Uterus (tissue), 3 donors: ENCODE measurements at regions not wholly inside any gene's neighbourhood (a gene's known extent, or its start where the extent isn't known, plus 50 kb on each side); places are given as distances from the start of the nearest gene placed in this dataset.

Experiments used
- DNase-seq, 2 donors: peaks; one replicate each; pipeline ENCODE4 v3.0.0-alpha.2; 2019 to 2020
- H3K27ac ChIP-seq, 2 donors: fragments of 200-600 bp; sonication (generic); 1 replicate in 1 of 2; 2 replicates in 1 of 2; pipeline ENCODE4 v1.5.1; 2016 to 2018
- H3K27me3 ChIP-seq, 2 donors: fragments of 200-600 bp; sonication (generic); one replicate each; pipeline ENCODE4 v1.5.1; 2018 to 2019; ENCODE audit warnings: control low read depth in 1 of 2
- H3K36me3 ChIP-seq, 2 donors: fragments of 200-600 bp; sonication (generic); one replicate each; pipeline ENCODE4 v1.5.1; 2019; ENCODE audit warnings: control low read depth in 1 of 2
- H3K4me1 ChIP-seq, 2 donors: fragments of 200-600 bp; sonication (generic); one replicate each; pipeline ENCODE4 v1.5.1; 2018 to 2019; ENCODE audit warnings: control low read depth in 1 of 2
- H3K4me3 ChIP-seq, 2 donors: fragments of 200-600 bp; sonication (generic); 1 replicate in 1 of 2; 2 replicates in 1 of 2; pipeline ENCODE4 v1.5.1; 2018 to 2019; ENCODE audit warnings: mild to moderate bottlenecking in 1 of 2
- H3K9me3 ChIP-seq, 2 donors: fragments of 200-600 bp; sonication (generic); one replicate each; pipeline ENCODE4 v1.5.1; 2019; ENCODE audit warnings: control low read depth in 1 of 2
- CTCF ChIP-seq, 4 experiments: fragments of 200-600 bp in 2 of 4; fragments of 450-650 bp in 2 of 4; sonication (generic) in 2 of 4; IDR thresholded peaks; one replicate each; pipeline ENCODE4 v1.5.1; 2016 to 2019; ENCODE audit warnings: antibody characterized with exemption in 4 of 4, mild to moderate bottlenecking in 2 of 4, moderate library complexity in 1 of 4
- POLR2A ChIP-seq, 2 donors: fragments of 450-650 bp; IDR thresholded peaks; one replicate each; pipeline ENCODE4 v1.6.1; 2016; ENCODE audit warnings: antibody characterized with exemption in 2 of 2, mild to moderate bottlenecking in 1 of 2, moderate library complexity in 1 of 2
- intact Hi-C: fragments of 100-400 bp; cut with DNase I; formaldehyde crosslinking; loops from one replicate; pipeline ENCODE4 v1.15.1; 2023; ENCODE audit warnings: low total_unique reads
- donor health status: DM: yes; HTN: yes; CAD: no.

GRCh38 chr3:117495620-117496019 is 786.0 kb downstream of the TUSC7 start:
- no peaks in the 10 kb centered on the region for H3K27me3 ChIP-seq
- intact Hi-C loops: no loop called here

GRCh38 chr3:117499189-117499870 is 789.8 kb downstream of the TUSC7 start:
- DNase-seq: no peak
- Histone ChIP-seq H3K27ac (no peak overlapping the region), H3K36me3 (no peaks in the 10 kb centered on the region), H3K4me3 (no peak overlapping the region), H3K27me3 (no peaks in the 10 kb centered on the region), H3K9me3 (no peaks in the 10 kb centered on the region), H3K4me1 (no peaks in the 10 kb centered on the region)
- intact Hi-C loops: no loop called here
- TF ChIP-seq POLR2A (IDR thresholded peaks at IDR 0.05) (no peak), CTCF (IDR thresholded peaks at IDR 0.05) (no peak)

More at GRCh38 chr3:117495620-117496019, 786.0 kb downstream of the TUSC7 start:
- Histone ChIP-seq H3K27ac (no peak overlapping the region), H3K36me3 (no peaks in the 10 kb centered on the region), H3K4me3 (no peak overlapping the region), H3K4me1 (no peaks in the 10 kb centered on the region), H3K9me3 (no peaks in the 10 kb centered on the region)
- TF ChIP-seq CTCF (IDR thresholded peaks at IDR 0.05) (no peak), POLR2A (IDR thresholded peaks at IDR 0.05) (no peak)
- DNase-seq: no peak

- H3K4me3 ChIP-seq: no peak overlapping the region
- DNase-seq: no peak
- no peak overlapping the region for H3K27ac ChIP-seq
- TF ChIP-seq CTCF (IDR thresholded peaks at IDR 0.05): no peak
- no peak for TF ChIP-seq POLR2A (IDR thresholded peaks at IDR 0.05)
- intact Hi-C loops: no loop called here
- H3K27me3 ChIP-seq: no peaks in the 10 kb centered on the region
- H3K4me1 ChIP-seq: no peaks in the 10 kb centered on the region
- no peaks in the 10 kb centered on the region for H3K36me3 ChIP-seq
- no peaks in the 10 kb centered on the region for H3K9me3 ChIP-seq
These were observed 798.4 kb downstream of the TUSC7 start for GRCh38 chr3:117507958-117508357.

GRCh38 chr3:117509858-117510257 is 800.3 kb downstream of the TUSC7 start:
- Histone ChIP-seq H3K27ac (no peak overlapping the region), H3K4me3 (no peak overlapping the region), H3K27me3 (no peaks in the 10 kb centered on the region), H3K4me1 (no peaks in the 10 kb centered on the region), H3K36me3 (no peaks in the 10 kb centered on the region), H3K9me3 (no peaks in the 10 kb centered on the region)
- intact Hi-C loops: no loop called here
- DNase-seq: no peak
- TF ChIP-seq CTCF (IDR thresholded peaks at IDR 0.05) (no peak), POLR2A (IDR thresholded peaks at IDR 0.05) (no peak)

DNA sequence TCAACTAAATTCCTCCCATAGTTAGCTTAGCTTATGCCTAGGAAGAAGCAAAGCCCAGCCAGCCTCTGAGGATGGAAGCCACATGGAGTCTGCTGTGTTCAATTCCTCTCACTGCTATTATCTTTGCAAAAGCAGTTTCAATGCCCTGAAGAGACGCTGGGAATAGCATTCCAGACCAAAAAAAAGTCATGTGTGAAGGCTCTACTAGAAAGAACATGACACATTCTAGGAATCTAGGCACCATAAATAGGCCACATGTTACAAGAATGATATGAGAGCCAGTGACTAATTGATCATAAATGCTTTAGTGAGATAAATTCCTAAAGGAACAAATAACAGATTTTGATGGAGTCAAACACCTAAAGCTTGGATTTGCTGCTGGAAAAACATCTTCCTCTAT is 800.8 kb downstream of the TUSC7 start:
- no peaks in the 10 kb centered on the region for H3K27me3 ChIP-seq
- intact Hi-C loops: no loop called here
- TF ChIP-seq CTCF (IDR thresholded peaks at IDR 0.05) (no peak), POLR2A (IDR thresholded peaks at IDR 0.05) (no peak)
- no peak for DNase-seq
- no peaks in the 10 kb centered on the region for H3K36me3 ChIP-seq
- H3K27ac ChIP-seq: no peak overlapping the region
- no peaks in the 10 kb centered on the region for H3K9me3 ChIP-seq
- H3K4me3 ChIP-seq: no peak overlapping the region
- no peaks in the 10 kb centered on the region for H3K4me1 ChIP-seq
